Sigmoid colon (tissue), 6 donors: ENCODE measurements at regions not wholly inside any gene's neighbourhood (a gene's known extent, or its start where the extent isn't known, plus 50 kb on each side); places are given as distances from the start of the nearest gene placed in this dataset.

Source experiments
- DNase-seq: peaks from one replicate; pipeline ENCODE4 v3.0.0-alpha.2; 2019
- H3K27ac ChIP-seq, 4 donors: fragments of 200-600 bp; sonication (generic); one replicate each; pipeline ENCODE4 v1.5.1; 2016 to 2019; ENCODE audit warnings: mild to moderate bottlenecking in 1 of 4
- H3K27me3 ChIP-seq, 3 donors: fragments of 200-600 bp; sonication (generic); one replicate each; pipeline ENCODE4 v1.5.1; 2019; ENCODE audit warnings: mild to moderate bottlenecking in 1 of 3
- H3K36me3 ChIP-seq, 4 donors: fragments of 200-600 bp; sonication (generic); one replicate each; pipeline ENCODE4 v1.5.1; 2016 to 2019
- H3K4me1 ChIP-seq, 4 donors: fragments of 200-600 bp; sonication (generic); one replicate each; pipeline ENCODE4 v1.5.1; 2017 to 2019
- H3K4me3 ChIP-seq, 4 donors: fragments of 200-600 bp; sonication (generic); one replicate each; pipeline ENCODE4 v1.5.1; 2017 to 2019; ENCODE audit warnings: mild to moderate bottlenecking in 2 of 4, moderate library complexity in 1 of 4
- H3K9me3 ChIP-seq, 4 donors: fragments of 200-600 bp in 3 of 4; sonication (generic) in 3 of 4; one replicate each; pipeline versions ENCODE4 v1.5.1 to v1.6.1; 2013 to 2019
- CTCF ChIP-seq, 4 experiments: fragments of 450-650 bp in 3 of 4; fragments of 200-600 bp in 1 of 4; IDR thresholded peaks; one replicate each; pipeline ENCODE4 v1.5.1; 2016 to 2019; ENCODE audit warnings: antibody characterized with exemption in 4 of 4, mild to moderate bottlenecking in 3 of 4, moderate library complexity in 2 of 4
- EP300 ChIP-seq, 4 donors: sonication (generic); formaldehyde crosslinking; IDR thresholded peaks; one replicate each; pipeline ENCODE4 v1.6.1; 2017; ENCODE audit warnings: antibody characterized with exemption in 4 of 4
- POLR2A ChIP-seq, 2 donors: fragments of 450-650 bp; IDR thresholded peaks; one replicate each; pipeline ENCODE4 v1.6.1; 2016; ENCODE audit warnings: antibody characterized with exemption in 2 of 2, mild to moderate bottlenecking in 2 of 2, moderate library complexity in 2 of 2
- POLR2AphosphoS5 ChIP-seq, 4 donors: sonication (generic); formaldehyde crosslinking; IDR thresholded peaks; one replicate each; pipeline ENCODE4 v1.6.1; 2017; ENCODE audit warnings: antibody characterized with exemption in 4 of 4
- WGBS, 2 donors: extraction: QIAGEN DNeasy Blood & Tissue Kit; methylation state at CpG; one replicate each; pipeline ENCODE4 v1.1.7; 2013; 5-methylcytosine and 5-hydroxymethylcytosine counted together
- intact Hi-C: fragments of 100-400 bp; cut with DNase I; formaldehyde crosslinking; loops from one replicate; pipeline ENCODE4 v1.15.1; 2023
- donor health status: healthy with polysubstance abuse.
- donor health status: healthy.

GRCh38 chr7:26472971-26473370 lies 181.3 kb downstream of the SNX10 start:
- H3K9me3 ChIP-seq, result no peaks in the 10 kb centered on the region
- no peak for DNase-seq
- intact Hi-C loops, result no loop called here
- TF ChIP-seq CTCF (IDR thresholded peaks at IDR 0.05) (no peak), POLR2A (IDR thresholded peaks at IDR 0.05) (no peak), EP300 (IDR thresholded peaks at IDR 0.05) (no peak), POLR2AphosphoS5 (IDR thresholded peaks at IDR 0.05) (no peak)
- H3K4me3 ChIP-seq, result no peak overlapping the region
- H3K4me1 ChIP-seq, result no peaks in the 10 kb centered on the region
- H3K27ac ChIP-seq, result no peak overlapping the region
- no peaks in the 10 kb centered on the region for H3K36me3 ChIP-seq
- 86 to 92% methylated on average over 2 of the region's 2 CpGs for WGBS, 2 donors
- no peaks in the 10 kb centered on the region for H3K27me3 ChIP-seq

- Histone ChIP-seq H3K27ac (no peak overlapping the region), H3K9me3 (no peaks in the 10 kb centered on the region), H3K36me3 (no peaks in the 10 kb centered on the region), H3K4me1 (no peaks in the 10 kb centered on the region), H3K27me3 (no peaks in the 10 kb centered on the region), H3K4me3 (no peak overlapping the region)
- intact Hi-C loops, result no loop called here
- TF ChIP-seq POLR2AphosphoS5 (IDR thresholded peaks at IDR 0.05) (no peak), POLR2A (IDR thresholded peaks at IDR 0.05) (no peak), EP300 (IDR thresholded peaks at IDR 0.05) (no peak), CTCF (IDR thresholded peaks at IDR 0.05) (no peak)
- no peak for DNase-seq
- WGBS, 2 donors, result 98 to 100% methylated on average over 1 of the region's 1 CpG
Observed at GRCh38 chr7:26476271-26476670, 184.6 kb downstream of the SNX10 start.

GRCh38 chr7:26477381-26477990 lies 185.8 kb downstream of the SNX10 start:
- intact Hi-C loops, result no loop called here
- Histone ChIP-seq H3K9me3 (no peaks in the 10 kb centered on the region), H3K4me3 (no peak overlapping the region), H3K27ac (no peak overlapping the region), H3K36me3 (no peaks in the 10 kb centered on the region), H3K4me1 (no peaks in the 10 kb centered on the region), H3K27me3 (no peaks in the 10 kb centered on the region)
- no peak for TF ChIP-seq EP300 (IDR thresholded peaks at IDR 0.05)
- TF ChIP-seq CTCF (IDR thresholded peaks at IDR 0.05), result no peak
- no peak for TF ChIP-seq POLR2A (IDR thresholded peaks at IDR 0.05)
- TF ChIP-seq POLR2AphosphoS5 (IDR thresholded peaks at IDR 0.05), result no peak
- no peak for DNase-seq
- 75 to 78% methylated on average over 4 of the region's 4 CpGs for WGBS, 2 donors

- Histone ChIP-seq H3K27ac (no peak overlapping the region), H3K27me3 (no peaks in the 10 kb centered on the region), H3K4me1 (no peaks in the 10 kb centered on the region), H3K9me3 (no peaks in the 10 kb centered on the region), H3K36me3 (no peaks in the 10 kb centered on the region), H3K4me3 (no peak overlapping the region)
- intact Hi-C loops, result no loop called here
- no peak for DNase-seq
- TF ChIP-seq EP300 (IDR thresholded peaks at IDR 0.05) (no peak), POLR2AphosphoS5 (IDR thresholded peaks at IDR 0.05) (no peak), CTCF (IDR thresholded peaks at IDR 0.05) (no peak), POLR2A (IDR thresholded peaks at IDR 0.05) (no peak)
- 91 to 93% methylated on average over 4 of the region's 4 CpGs for WGBS, 2 donors
Observed at GRCh38 chr7:26478550-26478949, 186.9 kb downstream of the SNX10 start.

GRCh38 chr7:26479581-26479980 lies 187.9 kb downstream of the SNX10 start:
- no peak for DNase-seq
- Histone ChIP-seq H3K36me3 (no peaks in the 10 kb centered on the region), H3K27me3 (no peaks in the 10 kb centered on the region), H3K4me1 (peaks cover 0 to under 1% (median 0%) of the 10 kb centered on the region in 4 donors), H3K27ac (no peak overlapping the region), H3K4me3 (no peak overlapping the region), H3K9me3 (no peaks in the 10 kb centered on the region)
- intact Hi-C loops, result no loop called here
- WGBS, 2 donors, result 86 to 91% methylated on average over 3 of the region's 3 CpGs
- TF ChIP-seq EP300 (IDR thresholded peaks at IDR 0.05) (no peak), POLR2A (IDR thresholded peaks at IDR 0.05) (no peak), POLR2AphosphoS5 (IDR thresholded peaks at IDR 0.05) (no peak), CTCF (IDR thresholded peaks at IDR 0.05) (no peak)
